ENCODE measurements at regions not wholly inside any gene's neighbourhood (a gene's known extent, or its start where the extent isn't known, plus 50 kb on each side); places are given as distances from the start of the nearest gene placed in this dataset.
A peak's percentile ranks its signal among the peaks of the same experiment; 100 is the strongest.

- TF ChIP-seq, protein P1, sequence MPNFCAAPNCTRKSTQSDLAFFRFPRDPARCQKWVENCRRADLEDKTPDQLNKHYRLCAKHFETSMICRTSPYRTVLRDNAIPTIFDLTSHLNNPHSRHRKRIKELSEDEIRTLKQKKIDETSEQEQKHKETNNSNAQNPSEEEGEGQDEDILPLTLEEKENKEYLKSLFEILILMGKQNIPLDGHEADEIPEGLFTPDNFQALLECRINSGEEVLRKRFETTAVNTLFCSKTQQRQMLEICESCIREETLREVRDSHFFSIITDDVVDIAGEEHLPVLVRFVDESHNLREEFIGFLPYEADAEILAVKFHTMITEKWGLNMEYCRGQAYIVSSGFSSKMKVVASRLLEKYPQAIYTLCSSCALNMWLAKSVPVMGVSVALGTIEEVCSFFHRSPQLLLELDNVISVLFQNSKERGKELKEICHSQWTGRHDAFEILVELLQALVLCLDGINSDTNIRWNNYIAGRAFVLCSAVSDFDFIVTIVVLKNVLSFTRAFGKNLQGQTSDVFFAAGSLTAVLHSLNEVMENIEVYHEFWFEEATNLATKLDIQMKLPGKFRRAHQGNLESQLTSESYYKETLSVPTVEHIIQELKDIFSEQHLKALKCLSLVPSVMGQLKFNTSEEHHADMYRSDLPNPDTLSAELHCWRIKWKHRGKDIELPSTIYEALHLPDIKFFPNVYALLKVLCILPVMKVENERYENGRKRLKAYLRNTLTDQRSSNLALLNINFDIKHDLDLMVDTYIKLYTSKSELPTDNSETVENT (CRISPR knock-in tag; IDR thresholded peaks at IDR 0.05): peak; percentile 84
- TF ChIP-seq GATAD2B (IDR thresholded peaks at IDR 0.05; ENCODE audit: borderline replicate concordance): peak; percentile 52; the same call in 1 of the 2 replicates
- TF ChIP-seq CHCHD3 (CRISPR knock-in tag; IDR thresholded peaks at IDR 0.05): no peak
- TF ChIP-seq, protein P2, sequence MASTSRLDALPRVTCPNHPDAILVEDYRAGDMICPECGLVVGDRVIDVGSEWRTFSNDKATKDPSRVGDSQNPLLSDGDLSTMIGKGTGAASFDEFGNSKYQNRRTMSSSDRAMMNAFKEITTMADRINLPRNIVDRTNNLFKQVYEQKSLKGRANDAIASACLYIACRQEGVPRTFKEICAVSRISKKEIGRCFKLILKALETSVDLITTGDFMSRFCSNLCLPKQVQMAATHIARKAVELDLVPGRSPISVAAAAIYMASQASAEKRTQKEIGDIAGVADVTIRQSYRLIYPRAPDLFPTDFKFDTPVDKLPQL (IDR thresholded peaks at IDR 0.05; ENCODE audit: extremely low read depth, insufficient read length): no peak
- TF ChIP-seq ZBTB7A (IDR thresholded peaks at IDR 0.05; ENCODE audit: borderline replicate concordance, control insufficient read depth, low read depth, low read length): peak; percentile 97
- TF ChIP-seq, protein P3, sequence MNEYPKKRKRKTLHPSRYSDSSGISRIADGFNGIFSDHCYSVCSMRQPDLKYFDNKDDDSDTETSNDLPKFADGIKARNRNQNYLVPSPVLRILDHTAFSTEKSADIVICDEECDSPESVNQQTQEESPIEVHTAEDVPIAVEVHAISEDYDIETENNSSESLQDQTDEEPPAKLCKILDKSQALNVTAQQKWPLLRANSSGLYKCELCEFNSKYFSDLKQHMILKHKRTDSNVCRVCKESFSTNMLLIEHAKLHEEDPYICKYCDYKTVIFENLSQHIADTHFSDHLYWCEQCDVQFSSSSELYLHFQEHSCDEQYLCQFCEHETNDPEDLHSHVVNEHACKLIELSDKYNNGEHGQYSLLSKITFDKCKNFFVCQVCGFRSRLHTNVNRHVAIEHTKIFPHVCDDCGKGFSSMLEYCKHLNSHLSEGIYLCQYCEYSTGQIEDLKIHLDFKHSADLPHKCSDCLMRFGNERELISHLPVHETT (CRISPR knock-in tag; conservative IDR thresholded peaks at IDR 0.05 in 1 of 2, IDR thresholded peaks at IDR 0.05 in 1 of 2): 0 out of 4 replicates have a peak, but pooled peaks of 1 of the 2 experiments have one; percentile 78
- peak; percentile 9 to 30; a peak in 3 of 4 replicates for TF ChIP-seq SIN3A (IDR thresholded peaks at IDR 0.05; ENCODE audit: borderline replicate concordance in 2 of 2, control insufficient read depth in 1 of 2, low read depth in 2 of 2, low read length in 2 of 2)
- TF ChIP-seq PML (IDR thresholded peaks at IDR 0.05; ENCODE audit: low read length): peak; percentile 25
- TF ChIP-seq E2F6 (IDR thresholded peaks at IDR 0.05; ENCODE audit: borderline replicate concordance in 1 of 2, extremely low read depth in 1 of 2, insufficient read depth in 1 of 2, insufficient read length in 1 of 2, low read depth in 1 of 2, low read length in 1 of 2, poor library complexity in 1 of 2, severe bottlenecking in 1 of 2): peak; percentile 3 to 6
- 0 out of 2 replicates have a peak, but pooled peaks have one; percentile 48 for TF ChIP-seq RFX7 (CRISPR knock-in tag; IDR thresholded peaks at IDR 0.05)
- peak; percentile 64; the same call in 1 of the 2 replicates for TF ChIP-seq SUPT5H (IDR thresholded peaks at IDR 0.05)
- TF ChIP-seq PCBP1 (IDR thresholded peaks at IDR 0.05; ENCODE audit: low read depth, low read length, poor library complexity, severe bottlenecking): peak; percentile 21
- TF ChIP-seq YY1 (IDR thresholded peaks at IDR 0.05; ENCODE audit: borderline replicate concordance in 1 of 3, control insufficient read depth in 1 of 3, extremely low read depth in 1 of 3, insufficient read depth in 3 of 3, insufficient read length in 1 of 3, insufficient replicate concordance in 2 of 3, low read depth in 1 of 3, low read length in 2 of 3): peak; percentile 77 to 93 (median 87)
- 0 out of 2 replicates have a peak, but pooled peaks have one; percentile 16 for TF ChIP-seq ZNF584 (CRISPR knock-in tag; IDR thresholded peaks at IDR 0.05; ENCODE audit: low read depth)
- 0 out of 2 replicates have a peak, but pooled peaks have one; percentile 16 for TF ChIP-seq ZNF253 (CRISPR knock-in tag; conservative IDR thresholded peaks at IDR 0.05)
- peak; percentile 61 for TF ChIP-seq ZFX (CRISPR knock-in tag; IDR thresholded peaks at IDR 0.05)
- TF ChIP-seq NFYB (IDR thresholded peaks at IDR 0.05; ENCODE audit: extremely low read depth, insufficient read length): no peak
- TF ChIP-seq OTX1 (CRISPR knock-in tag; IDR thresholded peaks at IDR 0.05): 0 out of 2 replicates have a peak, but pooled peaks have one; percentile 5
- no peak for TF ChIP-seq TCF7 (IDR thresholded peaks at IDR 0.05; ENCODE audit: borderline replicate concordance)
- no peak for TF ChIP-seq MAFG (tag; conservative IDR thresholded peaks at IDR 0.05)
- peak; percentile 78 for TF ChIP-seq ZNF197 (CRISPR knock-in tag; IDR thresholded peaks at IDR 0.05; ENCODE audit: low read depth)
Measured at GRCh38 chr1:244970236-244970743, 105.9 kb upstream of the HNRNPU start (continued).

Measured in K562 (cell line).